CD4-positive, alpha-beta memory T cell (primary cell): ENCODE measurements at regions not wholly inside any gene's neighbourhood (a gene's known extent, or its start where the extent isn't known, plus 50 kb on each side); places are given as distances from the start of the nearest gene placed in this dataset.

Source experiments
- CTCF ChIA-PET: fragments of 350-600 bp; sonication (Branson Sonifier 250); formaldehyde crosslinking; loops from one replicate; lab custom pipeline; 2021; ENCODE audit warnings: inconsistent platforms; ENCODE audit not compliant: partially characterized antibody; lab: Charles Lee
- POLR2A ChIA-PET: fragments of 350-600 bp; sonication (Branson Sonifier 250); formaldehyde crosslinking; loops from one replicate; lab custom pipeline; 2021; ENCODE audit not compliant: partially characterized antibody; lab: Charles Lee
- DNase-seq, 5 donors: peaks; one replicate each; pipeline versions ENCODE4 v3.0.0 to v3.0.0-alpha.2; 2020 to 2022; ENCODE audit warnings: mixed read lengths in 1 of 5
- H3K27ac ChIP-seq: one replicate; pipeline ENCODE4 v1.7.0; 2013; ENCODE audit warnings: low read depth, low read length
- H3K27me3 ChIP-seq: 2 replicates; pipeline ENCODE4 v1.7.0; 2013; ENCODE audit warnings: mild to moderate bottlenecking, low read length, moderate library complexity; ENCODE audit not compliant: insufficient read depth
- H3K36me3 ChIP-seq: 2 replicates; pipeline ENCODE4 v1.7.0; 2013; ENCODE audit warnings: mild to moderate bottlenecking, low read length, moderate library complexity; ENCODE audit not compliant: insufficient read depth
- H3K4me1 ChIP-seq: 2 replicates; pipeline ENCODE4 v1.7.0; 2013; ENCODE audit warnings: mild to moderate bottlenecking, low read length, moderate library complexity; ENCODE audit not compliant: insufficient read depth
- H3K4me3 ChIP-seq, 2 donors: one replicate each; pipeline ENCODE4 v1.7.0; 2013; ENCODE audit warnings: low read length in 2 of 2, mild to moderate bottlenecking in 1 of 2
- H3K9me3 ChIP-seq, 2 donors: one replicate each; pipeline ENCODE4 v1.7.0; 2013; ENCODE audit warnings: low read length in 2 of 2, control low read depth in 1 of 2; ENCODE audit not compliant: control insufficient read depth in 1 of 2
- H3K27ac Mint-ChIP-seq, 7 donors: one replicate each; pipeline ENCODE4 v1.8.0; 2020 to 2021; ENCODE audit warnings: mixed read lengths in 7 of 7, mild to moderate bottlenecking in 6 of 7, inconsistent platforms in 3 of 7, moderate library complexity in 3 of 7
- H3K27me3 Mint-ChIP-seq, 2 donors: one replicate each; pipeline ENCODE4 v1.8.0; 2020 to 2021; ENCODE audit warnings: mixed read lengths in 2 of 2
- H3K36me3 Mint-ChIP-seq, 2 donors: one replicate each; pipeline ENCODE4 v1.8.0; 2020 to 2021; ENCODE audit warnings: mixed read lengths in 2 of 2, inconsistent platforms in 1 of 2, mild to moderate bottlenecking in 1 of 2
- H3K4me1 Mint-ChIP-seq, 4 donors: one replicate each; pipeline ENCODE4 v1.8.0; 2020 to 2021; ENCODE audit warnings: mixed read lengths in 4 of 4, mild to moderate bottlenecking in 1 of 4
- H3K4me3 Mint-ChIP-seq, 8 donors: one replicate each; pipeline ENCODE4 v1.8.0; 2020 to 2021; ENCODE audit warnings: mixed read lengths in 8 of 8, mild to moderate bottlenecking in 7 of 8, moderate library complexity in 6 of 8, inconsistent platforms in 3 of 8
- H3K9me3 Mint-ChIP-seq, 8 donors: one replicate each; pipeline ENCODE4 v1.8.0; 2020 to 2021; ENCODE audit warnings: mixed read lengths in 8 of 8, mild to moderate bottlenecking in 5 of 8, inconsistent platforms in 3 of 8, moderate library complexity in 1 of 8
- intact Hi-C: fragments of 100-400 bp; cut with micrococcal nuclease; formaldehyde crosslinking; loops from one replicate; pipeline ENCODE4 v1.15.1; 2023

- Histone ChIP-seq H3K27me3 (no peaks in the 10 kb centered on the region), H3K4me1 (no peaks in the 10 kb centered on the region), H3K9me3 (no peaks in the 10 kb centered on the region), H3K27ac (no peak overlapping the region), H3K36me3 (no peaks in the 10 kb centered on the region), H3K4me3 (no peak overlapping the region)
- intact Hi-C loops: no loop called here
- Mint-ChIP-seq H3K4me3 (no peak overlapping the region), H3K36me3 (no peaks in the 10 kb centered on the region), H3K27ac (no peak overlapping the region), H3K27me3 (peaks cover 7 to 8% of the 10 kb centered on the region in 2 donors), H3K4me1 (peaks cover 0 to 3% (median 0%) of the 10 kb centered on the region in 4 donors), H3K9me3 (peaks cover 0 to 4% (median 2%) of the 10 kb centered on the region in 8 donors)
- CTCF ChIA-PET: no interaction called here
- DNase-seq: no peak
- POLR2A ChIA-PET: no interaction called here
These were observed 377.8 kb downstream of the LNPK start for GRCh38 chr2:175624211-175624761.

GRCh38 chr2:175621821-175622220, 380.2 kb downstream of the LNPK start:
- CTCF ChIA-PET: interaction anchor here (1.9 kb wide), 1 partner anchor 11 kb away, joined by 5 read pairs; no protein-coding TSS in a partner anchor
- no peak overlapping the region for H3K4me3 Mint-ChIP-seq
- Histone ChIP-seq H3K4me1 (no peaks in the 10 kb centered on the region), H3K36me3 (no peaks in the 10 kb centered on the region), H3K9me3 (no peaks in the 10 kb centered on the region), H3K4me3 (no peak overlapping the region), H3K27ac (no peak overlapping the region), H3K27me3 (no peaks in the 10 kb centered on the region)
- no peaks in the 10 kb centered on the region for H3K36me3 Mint-ChIP-seq
- no peak overlapping the region for H3K27ac Mint-ChIP-seq
- POLR2A ChIA-PET: interaction anchor here (0.6 kb wide), 1 partner anchor 11 kb away, joined by 3 read pairs; no protein-coding TSS in a partner anchor
- intact Hi-C loops: no loop called here
- peaks cover 0 to 12% (median 2%) of the 10 kb centered on the region in 8 donors for H3K9me3 Mint-ChIP-seq
- H3K27me3 Mint-ChIP-seq: peaks cover 4 to 7% of the 10 kb centered on the region in 2 donors
- DNase-seq: no peak
- H3K4me1 Mint-ChIP-seq: peaks cover 0 to 3% (median 0%) of the 10 kb centered on the region in 4 donors

GRCh38 chr2:175620106-175620505, 382.0 kb downstream of the LNPK start:
- CTCF ChIA-PET: interaction anchor here (0.6 kb wide), 1 partner anchor 34 kb away, joined by 3 read pairs; no protein-coding TSS in a partner anchor
- H3K9me3 ChIP-seq: no peaks in the 10 kb centered on the region

GRCh38 chr2:175619179-175620045, 382.7 kb downstream of the LNPK start:
- CTCF ChIA-PET: interaction anchor here (0.6 to 0.7 kb wide), 2 partner anchors 35 to 1013 kb away, joined by 3 read pairs; no protein-coding TSS in a partner anchor
- no peaks in the 10 kb centered on the region for H3K9me3 ChIP-seq
- POLR2A ChIA-PET: no interaction called here
- peaks cover 4 to 7% of the 10 kb centered on the region in 2 donors for H3K27me3 Mint-ChIP-seq
- intact Hi-C loops: no loop called here
- H3K4me1 ChIP-seq: no peaks in the 10 kb centered on the region
- H3K4me1 Mint-ChIP-seq: peaks cover 0 to 3% (median 0%) of the 10 kb centered on the region in 4 donors
- H3K4me3 Mint-ChIP-seq: no peak overlapping the region
- no peaks in the 10 kb centered on the region for H3K36me3 Mint-ChIP-seq
- no peak overlapping the region for H3K4me3 ChIP-seq
- H3K27ac ChIP-seq: no peak overlapping the region
- H3K27me3 ChIP-seq: no peaks in the 10 kb centered on the region
- H3K9me3 Mint-ChIP-seq: peaks cover 0 to 12% (median 2%) of the 10 kb centered on the region in 8 donors
- no peaks in the 10 kb centered on the region for H3K36me3 ChIP-seq
- no peak for DNase-seq
- H3K27ac Mint-ChIP-seq: no peak overlapping the region

More at GRCh38 chr2:175620106-175620505, 382.0 kb downstream of the LNPK start:
- peaks cover 0 to 12% (median 2%) of the 10 kb centered on the region in 8 donors for H3K9me3 Mint-ChIP-seq
- Histone ChIP-seq H3K36me3 (no peaks in the 10 kb centered on the region), H3K27me3 (no peaks in the 10 kb centered on the region), H3K27ac (no peak overlapping the region), H3K4me3 (no peak overlapping the region), H3K4me1 (no peaks in the 10 kb centered on the region)
- POLR2A ChIA-PET: no interaction called here
- intact Hi-C loops: no loop called here
- H3K4me3 Mint-ChIP-seq: peak overlapping the region in 1 of 8 donors; percentile 1
- no peak for DNase-seq
- H3K27ac Mint-ChIP-seq: no peak overlapping the region
- H3K27me3 Mint-ChIP-seq: peaks cover 4 to 7% of the 10 kb centered on the region in 2 donors
- no peaks in the 10 kb centered on the region for H3K36me3 Mint-ChIP-seq
- H3K4me1 Mint-ChIP-seq: peaks cover 0 to 3% (median 0%) of the 10 kb centered on the region in 4 donors

GRCh38 chr2:175612280-175612679, 389.8 kb downstream of the LNPK start:
- H3K27me3 ChIP-seq: no peaks in the 10 kb centered on the region
- ChIA-PET POLR2A (no interaction called here), CTCF (no interaction called here)
- Mint-ChIP-seq H3K4me1 (no peaks in the 10 kb centered on the region), H3K27ac (no peak overlapping the region), H3K27me3 (no peaks in the 10 kb centered on the region), H3K36me3 (no peaks in the 10 kb centered on the region), H3K4me3 (no peak overlapping the region), H3K9me3 (peaks cover 0 to 5% (median 0%) of the 10 kb centered on the region in 8 donors)
- no peaks in the 10 kb centered on the region for H3K9me3 ChIP-seq
- no peak for DNase-seq
- H3K4me1 ChIP-seq: no peaks in the 10 kb centered on the region
- H3K4me3 ChIP-seq: no peak overlapping the region
- no peaks in the 10 kb centered on the region for H3K36me3 ChIP-seq
- no peak overlapping the region for H3K27ac ChIP-seq
- intact Hi-C loops: no loop called here

- no peak overlapping the region for H3K27ac Mint-ChIP-seq
- intact Hi-C loops: no loop called here
- DNase-seq: no peak
- H3K9me3 ChIP-seq: no peaks in the 10 kb centered on the region
- no peaks in the 10 kb centered on the region for H3K4me1 Mint-ChIP-seq
- no peak overlapping the region for H3K4me3 Mint-ChIP-seq
- H3K27me3 ChIP-seq: no peaks in the 10 kb centered on the region
- H3K36me3 Mint-ChIP-seq: no peaks in the 10 kb centered on the region
- H3K4me1 ChIP-seq: no peaks in the 10 kb centered on the region
- H3K4me3 ChIP-seq: no peak overlapping the region
- no peak overlapping the region for H3K27ac ChIP-seq
- H3K27me3 Mint-ChIP-seq: no peaks in the 10 kb centered on the region
- POLR2A ChIA-PET: no interaction called here
- H3K36me3 ChIP-seq: no peaks in the 10 kb centered on the region
- H3K9me3 Mint-ChIP-seq: peaks cover 0 to 2% (median 0%) of the 10 kb centered on the region in 8 donors
- CTCF ChIA-PET: no interaction called here
These were observed 395.8 kb downstream of the LNPK start for GRCh38 chr2:175606010-175606841.

GRCh38 chr2:175605640-175606009, 396.4 kb downstream of the LNPK start:
- Mint-ChIP-seq H3K27ac (no peak overlapping the region), H3K4me3 (no peak overlapping the region)
- H3K9me3 ChIP-seq: no peaks in the 10 kb centered on the region

More at GRCh38 chr2:175605640-175606009, 396.4 kb downstream of the LNPK start:
- H3K27ac ChIP-seq: no peak overlapping the region
- H3K27me3 ChIP-seq: no peaks in the 10 kb centered on the region
- DNase-seq: no peak
- Mint-ChIP-seq H3K36me3 (no peaks in the 10 kb centered on the region), H3K4me1 (no peaks in the 10 kb centered on the region), H3K9me3 (peaks cover 0 to 2% (median 0%) of the 10 kb centered on the region in 8 donors), H3K27me3 (no peaks in the 10 kb centered on the region)
- H3K36me3 ChIP-seq: no peaks in the 10 kb centered on the region
- no peak overlapping the region for H3K4me3 ChIP-seq
- intact Hi-C loops: no loop called here
- POLR2A ChIA-PET: no interaction called here
- CTCF ChIA-PET: no interaction called here
- no peaks in the 10 kb centered on the region for H3K4me1 ChIP-seq
